HUES48 (cell line): ENCODE measurements at regions not wholly inside any gene's neighbourhood (a gene's known extent, or its start where the extent isn't known, plus 50 kb on each side); places are given as distances from the start of the nearest gene placed in this dataset.
"Not testable (repeated sequence)": the region's sequence is repeated elsewhere in the genome, so short reads cannot be mapped to it uniquely, and the experiment has no call there.

Experiments used
- H3K27ac ChIP-seq: one replicate; pipeline ENCODE4 v1.7.0; 2013; ENCODE audit warnings: low read depth, low read length, inconsistent platforms
- H3K27me3 ChIP-seq: 2 replicates; pipeline ENCODE4 v1.6.1; 2013; ENCODE audit warnings: mild to moderate bottlenecking, low read length; ENCODE audit not compliant: control insufficient read depth, insufficient read depth
- H3K36me3 ChIP-seq: 2 replicates; pipeline ENCODE4 v1.6.1; 2013; ENCODE audit warnings: low read length; ENCODE audit not compliant: control insufficient read depth, insufficient read depth
- H3K4me1 ChIP-seq: 2 replicates; pipeline ENCODE4 v1.6.1; 2013; ENCODE audit warnings: mild to moderate bottlenecking, low read length; ENCODE audit not compliant: control insufficient read depth, insufficient read depth
- H3K4me3 ChIP-seq: 2 replicates; pipeline ENCODE4 v1.5.1; 2013; ENCODE audit warnings: mild to moderate bottlenecking, low read depth, low read length
- H3K9ac ChIP-seq: 2 replicates; pipeline ENCODE4 v1.6.1; 2013; ENCODE audit warnings: mild to moderate bottlenecking, low read depth, low read length, moderate library complexity
- H3K9me3 ChIP-seq: 2 replicates; pipeline ENCODE4 v1.6.1; 2013; ENCODE audit warnings: low read length; ENCODE audit not compliant: control insufficient read depth, insufficient read depth

GRCh38 chr15:53830707-53831386, 71.4 kb upstream of the WDR72 start:
- H3K36me3 ChIP-seq = no peaks in the 10 kb centered on the region
- no peak overlapping the region for H3K4me3 ChIP-seq
- peak overlapping the region; percentile 56 for H3K27ac ChIP-seq
- H3K9ac ChIP-seq = no peak overlapping the region
- no peaks in the 10 kb centered on the region for H3K27me3 ChIP-seq
- H3K4me1 ChIP-seq = peaks cover 22% of the 10 kb centered on the region
- H3K9me3 ChIP-seq = 0 out of 2 replicates have a peak, but pooled peaks cover 5% of the 10 kb centered on the region

GRCh38 chr15:53829923-53830459, 70.5 kb upstream of the WDR72 start:
- Histone ChIP-seq H3K36me3 (no peaks in the 10 kb centered on the region), H3K4me3 (no peak overlapping the region), H3K9ac (no peak overlapping the region), H3K9me3 (peaks cover 8% of the 10 kb centered on the region), H3K27ac (no peak overlapping the region), H3K4me1 (peaks cover 22% of the 10 kb centered on the region), H3K27me3 (no peaks in the 10 kb centered on the region)

- Histone ChIP-seq H3K4me1 (peaks cover 22% of the 10 kb centered on the region), H3K9me3 (peaks cover 13% of the 10 kb centered on the region), H3K27me3 (no peaks in the 10 kb centered on the region), H3K9ac (no peak overlapping the region), H3K36me3 (no peaks in the 10 kb centered on the region), H3K4me3 (no peak overlapping the region), H3K27ac (no peak overlapping the region)
These were observed 70.0 kb upstream of the WDR72 start for GRCh38 chr15:53829471-53829870.

- no peak overlapping the region for H3K27ac ChIP-seq
- H3K4me1 ChIP-seq = peaks cover 13% of the 10 kb centered on the region
- H3K9ac ChIP-seq = no peak overlapping the region
- H3K4me3 ChIP-seq = no peak overlapping the region
- no peaks in the 10 kb centered on the region for H3K36me3 ChIP-seq
- peaks cover 21% of the 10 kb centered on the region for H3K9me3 ChIP-seq
- H3K27me3 ChIP-seq = no peaks in the 10 kb centered on the region
These were observed 67.9 kb upstream of the WDR72 start for GRCh38 chr15:53827355-53827754.

GRCh38 chr15:53811530-53811929, 52.1 kb upstream of the WDR72 start:
- Histone ChIP-seq H3K9ac (no peak overlapping the region), H3K4me1 (no peaks in the 10 kb centered on the region), H3K4me3 (no peak overlapping the region)

GRCh38 chr15:53810306-53810705, 50.8 kb upstream of the WDR72 start:
- not testable (repeated sequence) for H3K9me3 ChIP-seq, H3K27me3 ChIP-seq, H3K9ac ChIP-seq, H3K4me1 ChIP-seq, H3K36me3 ChIP-seq, H3K4me3 ChIP-seq, H3K27ac ChIP-seq

More at GRCh38 chr15:53811530-53811929, 52.1 kb upstream of the WDR72 start:
- Histone ChIP-seq H3K27me3 (no peaks in the 10 kb centered on the region), H3K27ac (no peak overlapping the region), H3K9me3 (no peaks in the 10 kb centered on the region), H3K36me3 (no peaks in the 10 kb centered on the region)
